ENCODE measurements at regions not wholly inside any gene's neighbourhood (a gene's known extent, or its start where the extent isn't known, plus 50 kb on each side); places are given as distances from the start of the nearest gene placed in this dataset.

DNA sequence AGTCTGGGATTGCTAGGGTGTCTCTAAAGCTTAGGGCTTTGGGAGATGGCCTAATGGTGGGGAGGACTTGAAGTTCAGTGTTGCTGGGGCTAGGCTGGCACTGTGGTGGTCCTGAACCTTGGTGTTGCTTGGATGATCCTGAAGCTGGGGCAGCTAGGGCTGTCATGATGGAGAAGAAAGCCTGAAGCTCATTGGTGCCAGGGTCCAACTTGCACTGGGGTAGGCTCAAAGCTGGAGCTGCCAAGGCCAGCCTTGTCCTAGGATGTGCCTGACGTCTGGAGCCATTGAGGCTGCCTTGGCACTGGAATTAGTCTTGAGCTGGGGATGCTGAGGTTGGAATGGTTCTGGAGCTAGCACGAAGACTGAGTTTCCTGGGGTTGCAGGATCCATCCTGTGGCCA, 61.0 kb upstream of the NLRP2B start:
- H3K18ac ChIP-seq (ENCODE audit: insufficient read length, low read depth, low read length) = no peak overlapping the region
- no peak overlapping the region for H3K56ac ChIP-seq (ENCODE audit: insufficient read length, low read depth, low read length)
- TF ChIP-seq, protein P1, sequence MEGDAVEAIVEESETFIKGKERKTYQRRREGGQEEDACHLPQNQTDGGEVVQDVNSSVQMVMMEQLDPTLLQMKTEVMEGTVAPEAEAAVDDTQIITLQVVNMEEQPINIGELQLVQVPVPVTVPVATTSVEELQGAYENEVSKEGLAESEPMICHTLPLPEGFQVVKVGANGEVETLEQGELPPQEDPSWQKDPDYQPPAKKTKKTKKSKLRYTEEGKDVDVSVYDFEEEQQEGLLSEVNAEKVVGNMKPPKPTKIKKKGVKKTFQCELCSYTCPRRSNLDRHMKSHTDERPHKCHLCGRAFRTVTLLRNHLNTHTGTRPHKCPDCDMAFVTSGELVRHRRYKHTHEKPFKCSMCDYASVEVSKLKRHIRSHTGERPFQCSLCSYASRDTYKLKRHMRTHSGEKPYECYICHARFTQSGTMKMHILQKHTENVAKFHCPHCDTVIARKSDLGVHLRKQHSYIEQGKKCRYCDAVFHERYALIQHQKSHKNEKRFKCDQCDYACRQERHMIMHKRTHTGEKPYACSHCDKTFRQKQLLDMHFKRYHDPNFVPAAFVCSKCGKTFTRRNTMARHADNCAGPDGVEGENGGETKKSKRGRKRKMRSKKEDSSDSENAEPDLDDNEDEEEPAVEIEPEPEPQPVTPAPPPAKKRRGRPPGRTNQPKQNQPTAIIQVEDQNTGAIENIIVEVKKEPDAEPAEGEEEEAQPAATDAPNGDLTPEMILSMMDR (conservative IDR thresholded peaks at IDR 0.05) = no peak
- no peak overlapping the region for H3K9ac ChIP-seq (ENCODE audit: extremely low read depth, insufficient read length, low read length)
- no peak overlapping the region for H3K14ac ChIP-seq (ENCODE audit: insufficient read depth, low read length)
- H3K23me2 ChIP-seq (ENCODE audit: insufficient read length, low read depth, low read length, poor library complexity, severe bottlenecking) = no peaks in the 10 kb centered on the region
- no peak overlapping the region for H3T11ph ChIP-seq (ENCODE audit: low read length)
- no peak overlapping the region for H2BK20ac ChIP-seq (ENCODE audit: low read depth, low read length, poor library complexity, severe bottlenecking)
- Mint-ChIP-seq H3K4me3 (no peak overlapping the region), H3K27me3 (ENCODE audit: low read depth) (no peaks in the 10 kb centered on the region; the same call in 1 of the 2 replicates), H3K27ac (no peak overlapping the region), H3K36me3 (ENCODE audit: insufficient read depth in 1 of 3, low read depth in 3 of 3) (peaks cover 0 to 3% (median 1%) of the 10 kb centered on the region in 3 experiments; a peak in 4 of 7 replicates), H3K4me1 (no peaks in the 10 kb centered on the region), H3K9me3 (peaks cover 81 to 91% of the 10 kb centered on the region in 2 experiments)
- H2BK12ac ChIP-seq (ENCODE audit: insufficient read length, low read depth, low read length) = no peak overlapping the region
- no peaks in the 10 kb centered on the region for H4K20me1 ChIP-seq (ENCODE audit: control insufficient read depth, insufficient read depth, insufficient read length)
- peaks cover 26% of the 10 kb centered on the region for H3K9me3 ChIP-seq (ENCODE audit: control insufficient read depth, low read depth, low read length)
- no peak overlapping the region for H2AFZ ChIP-seq (ENCODE audit: low read length)
- no peak overlapping the region for H4K91ac ChIP-seq (ENCODE audit: insufficient read length, low read depth, low read length)
- no peak overlapping the region for H3K27ac ChIP-seq (ENCODE audit: insufficient read length, low read depth, low read length)
- H3K4me1 ChIP-seq (ENCODE audit: insufficient read depth, low read length) = no peaks in the 10 kb centered on the region
- H2BK120ac ChIP-seq (ENCODE audit: low read depth, low read length, poor library complexity, severe bottlenecking) = no peak overlapping the region
- H3K4ac ChIP-seq (ENCODE audit: low read depth, low read length) = no peak overlapping the region
- no peak overlapping the region for H2AK5ac ChIP-seq (ENCODE audit: insufficient read length, low read length)
- DNase-seq = no peak
- no peak overlapping the region for H2BK15ac ChIP-seq (ENCODE audit: low read depth, low read length)
- no peak overlapping the region for H4K8ac ChIP-seq (replicated peaks; ENCODE audit: insufficient read length, low read depth, low read length)
- no CpG with 5 or more reads among the region's 2 CpGs for WGBS (ENCODE audit: extremely low coverage, insufficient read length, low lambda C conversion rate)
- no peak overlapping the region for H2BK5ac ChIP-seq (ENCODE audit: insufficient read length, low read length)
- no peaks in the 10 kb centered on the region for H3K27me3 ChIP-seq (ENCODE audit: insufficient read depth, low read length)
- H3K4me2 ChIP-seq (ENCODE audit: insufficient read depth, insufficient read length, low read length) = no peak overlapping the region
- no peaks in the 10 kb centered on the region for H3K79me2 ChIP-seq (ENCODE audit: insufficient read depth, low read length)
- no peak overlapping the region for H4K5ac ChIP-seq (ENCODE audit: insufficient read length, low read depth, low read length)
- H3K23ac ChIP-seq (ENCODE audit: insufficient read length, low read depth, low read length) = no peak overlapping the region
- no peaks in the 10 kb centered on the region for H3K79me1 ChIP-seq (ENCODE audit: insufficient read depth, low read depth, low read length, poor library complexity, severe bottlenecking)

All from H9 (cell line).